Astrocyte of the spinal cord (primary cell): ENCODE measurements at regions not wholly inside any gene's neighbourhood (a gene's known extent, or its start where the extent isn't known, plus 50 kb on each side); places are given as distances from the start of the nearest gene placed in this dataset.

Source experiments
- DNase-seq: peaks from one replicate; pipeline ENCODE4 v3.0.0; 2011; ENCODE audit warnings: low read depth, low spot score
- H3K4me3 ChIP-seq: 2 replicates; pipeline ENCODE4 v1.5.1; 2011; ENCODE audit warnings: low read depth, mild to moderate bottlenecking, low read length, moderate library complexity
- in situ Hi-C: cut with HindIII; loops from 2 replicates; pipeline ENCODE4 v1.10.0; 2017; ENCODE audit warnings: low sequenced_read_pairs
- TF ChIP-seq, protein P1 (sequence below): IDR thresholded peaks from 2 replicates; pipeline ENCODE4 v1.5.1; 2012; ENCODE audit warnings: low read depth, mild to moderate bottlenecking, low read length, inconsistent platforms

DNA sequence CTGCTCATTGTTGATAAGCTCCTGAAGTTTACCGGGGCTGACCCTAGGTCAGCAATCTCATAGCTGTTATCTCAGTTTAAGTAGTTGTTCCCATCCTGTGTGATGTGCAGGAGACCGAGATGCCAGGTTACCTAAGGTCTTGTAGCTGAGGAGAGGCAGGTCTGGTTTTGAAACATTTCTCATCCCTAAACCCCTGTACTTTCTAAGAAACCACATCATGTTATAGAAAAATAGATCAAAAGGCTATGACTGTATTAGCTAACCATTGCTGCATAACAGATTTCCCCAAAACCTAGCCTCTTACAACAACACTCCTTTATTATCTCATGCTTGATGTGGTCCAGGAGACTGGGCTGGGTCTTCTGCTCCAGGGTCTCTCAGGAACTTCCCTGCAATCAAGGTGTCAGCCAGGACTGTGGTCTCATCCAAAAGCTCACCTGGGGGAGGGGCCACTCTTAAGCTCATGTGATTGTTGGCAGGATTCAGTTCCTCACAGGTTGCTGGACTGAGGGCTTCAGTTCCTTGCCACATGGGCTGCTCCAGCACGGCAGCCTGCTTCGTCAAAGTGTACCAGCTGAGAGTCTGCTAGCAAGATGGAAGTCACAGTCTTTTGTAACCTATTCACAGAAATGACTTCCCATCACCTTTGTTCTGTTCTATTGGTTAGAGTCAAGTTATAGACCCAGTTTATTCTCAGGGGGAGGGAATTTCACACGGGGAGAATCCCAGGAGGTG lies 60.9 kb upstream of the CLCN4 start:
- no peak overlapping the region for H3K4me3 ChIP-seq
- in situ Hi-C loops: no loop called here
- TF ChIP-seq, protein P1, sequence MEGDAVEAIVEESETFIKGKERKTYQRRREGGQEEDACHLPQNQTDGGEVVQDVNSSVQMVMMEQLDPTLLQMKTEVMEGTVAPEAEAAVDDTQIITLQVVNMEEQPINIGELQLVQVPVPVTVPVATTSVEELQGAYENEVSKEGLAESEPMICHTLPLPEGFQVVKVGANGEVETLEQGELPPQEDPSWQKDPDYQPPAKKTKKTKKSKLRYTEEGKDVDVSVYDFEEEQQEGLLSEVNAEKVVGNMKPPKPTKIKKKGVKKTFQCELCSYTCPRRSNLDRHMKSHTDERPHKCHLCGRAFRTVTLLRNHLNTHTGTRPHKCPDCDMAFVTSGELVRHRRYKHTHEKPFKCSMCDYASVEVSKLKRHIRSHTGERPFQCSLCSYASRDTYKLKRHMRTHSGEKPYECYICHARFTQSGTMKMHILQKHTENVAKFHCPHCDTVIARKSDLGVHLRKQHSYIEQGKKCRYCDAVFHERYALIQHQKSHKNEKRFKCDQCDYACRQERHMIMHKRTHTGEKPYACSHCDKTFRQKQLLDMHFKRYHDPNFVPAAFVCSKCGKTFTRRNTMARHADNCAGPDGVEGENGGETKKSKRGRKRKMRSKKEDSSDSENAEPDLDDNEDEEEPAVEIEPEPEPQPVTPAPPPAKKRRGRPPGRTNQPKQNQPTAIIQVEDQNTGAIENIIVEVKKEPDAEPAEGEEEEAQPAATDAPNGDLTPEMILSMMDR: no peak
- DNase-seq: no peak

DNA sequence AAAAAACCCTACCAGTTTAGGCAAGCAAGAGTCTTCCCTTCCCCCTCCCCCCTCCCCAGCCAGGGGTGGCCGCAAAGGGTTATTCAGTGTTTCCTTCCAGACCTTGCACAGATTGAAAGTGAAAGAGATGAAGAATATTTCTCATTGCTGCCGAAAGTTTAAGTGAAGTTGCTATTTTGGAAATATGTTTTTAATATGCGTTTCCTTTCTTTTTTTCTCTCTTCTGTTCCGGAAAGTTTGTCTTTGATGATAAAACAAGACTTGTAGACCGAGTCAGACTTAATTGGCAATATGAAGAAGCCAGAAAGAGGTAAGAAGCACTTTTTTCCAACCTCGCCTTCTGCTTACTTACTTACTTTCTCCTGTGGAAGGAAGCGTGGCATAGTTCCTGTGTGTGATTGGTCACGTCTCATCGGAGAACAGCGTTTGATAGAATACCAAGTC lies 58.5 kb upstream of the CLCN4 start:
- peak overlapping the region; percentile 3 for H3K4me3 ChIP-seq
- no peak for DNase-seq
- in situ Hi-C loops: no loop called here
- TF ChIP-seq, protein P1: no peak

DNA sequence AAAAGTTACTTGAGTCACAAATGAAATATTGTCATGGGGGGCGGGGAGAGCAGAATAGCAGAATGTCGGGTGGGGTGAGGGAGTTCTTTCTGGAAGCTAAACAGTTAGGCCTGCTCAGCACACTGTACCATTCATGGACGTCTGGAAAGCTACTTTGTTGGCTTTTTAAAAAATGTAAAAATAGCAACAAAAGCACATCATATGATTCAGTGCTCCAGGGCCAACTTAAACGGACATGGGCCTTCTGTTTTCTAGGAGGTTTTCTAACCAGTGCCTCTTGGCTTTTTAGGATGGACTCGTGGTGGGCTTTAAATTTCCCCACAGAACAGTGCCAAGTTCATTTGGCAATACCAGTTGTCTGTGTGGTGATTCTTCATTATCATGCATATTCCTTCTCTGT lies 57.4 kb upstream of the CLCN4 start:
- no peak overlapping the region for H3K4me3 ChIP-seq
- DNase-seq: no peak
- in situ Hi-C loops: no loop called here
- TF ChIP-seq, protein P1: no peak

DNA sequence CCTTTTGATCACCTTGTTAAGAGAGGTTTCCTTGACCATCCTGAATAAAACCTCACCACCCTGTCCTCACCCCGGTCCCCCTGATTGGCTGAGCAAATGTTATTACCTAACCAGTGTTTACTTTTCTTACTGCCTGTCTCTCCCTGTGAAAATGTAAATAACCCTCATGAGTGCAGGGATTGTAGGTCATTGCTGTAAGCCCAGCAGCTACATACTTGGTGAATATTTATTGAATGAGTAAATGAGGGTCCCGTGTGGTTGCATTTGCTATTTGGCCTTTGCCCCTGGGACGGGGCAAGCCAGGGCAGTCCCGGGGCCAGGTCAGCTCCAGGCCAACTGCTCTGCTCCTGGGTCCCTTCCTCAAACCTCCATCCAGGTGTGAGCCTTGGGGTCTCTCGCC lies 55.5 kb upstream of the CLCN4 start:
- in situ Hi-C loops: no loop called here

DNA sequence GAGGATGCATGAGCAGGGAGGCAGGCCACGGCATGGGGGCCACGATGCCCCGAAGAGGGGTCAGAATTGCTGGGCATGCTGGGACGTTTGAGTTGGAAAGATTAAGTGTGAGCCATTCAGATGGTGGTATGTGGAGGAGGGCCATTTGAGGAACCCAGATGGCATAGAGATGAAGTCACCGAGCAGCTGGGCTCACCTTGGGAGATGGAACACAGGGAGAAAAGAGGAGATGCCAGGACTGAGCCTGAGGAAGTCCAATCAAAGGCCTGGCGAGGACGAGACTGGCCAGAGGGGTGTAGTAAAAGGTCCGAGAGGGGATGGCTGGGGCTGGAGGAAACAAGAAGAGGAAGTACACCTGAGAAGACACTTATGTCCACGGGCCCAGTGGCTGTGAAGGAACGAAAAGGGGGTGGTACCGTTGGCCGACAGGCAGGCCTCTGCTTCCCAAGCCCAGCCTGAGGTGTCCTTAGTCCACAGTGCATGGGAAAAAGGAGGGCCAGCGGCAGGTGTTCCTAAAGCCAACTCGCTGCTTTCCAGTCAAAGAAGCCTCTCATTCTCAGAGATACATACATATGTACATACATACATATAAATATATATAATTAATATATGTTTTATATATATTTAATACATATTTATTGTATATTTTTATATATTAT lies 54.6 kb upstream of the CLCN4 start:
- in situ Hi-C loops: no loop called here
- no peak overlapping the region for H3K4me3 ChIP-seq
- TF ChIP-seq, protein P1: no peak
- DNase-seq: no peak

More for the DNA sequence above, 55.5 kb upstream of the CLCN4 start:
- TF ChIP-seq, protein P1: no peak
- no peak for DNase-seq
- H3K4me3 ChIP-seq: no peak overlapping the region

DNA sequence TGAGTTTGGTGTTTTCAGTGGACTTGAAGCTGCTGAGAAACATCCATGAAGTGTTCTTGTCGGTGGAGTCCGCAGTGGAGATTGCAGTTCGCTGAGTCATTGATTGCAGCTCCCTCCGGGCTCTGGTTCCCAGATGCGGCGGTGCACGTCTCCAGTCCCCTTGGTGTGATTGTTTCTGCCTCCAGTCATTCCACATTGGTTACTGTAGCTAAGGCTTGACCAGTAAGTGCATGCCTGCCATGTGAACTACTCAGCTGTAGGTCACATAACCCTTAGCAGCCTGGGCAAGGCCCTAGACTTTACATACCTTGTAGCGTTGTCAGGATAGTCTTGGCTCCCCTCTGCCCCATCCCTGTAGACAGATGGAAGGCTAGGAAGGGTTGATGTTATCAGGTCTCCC lies 53.8 kb upstream of the CLCN4 start:
- peak; percentile 18 for DNase-seq
- in situ Hi-C loops: no loop called here
- H3K4me3 ChIP-seq: no peak overlapping the region
- TF ChIP-seq, protein P1: no peak
